Neural progenitor cell (in vitro differentiated cells): ENCODE measurements at regions not wholly inside any gene's neighbourhood (a gene's known extent, or its start where the extent isn't known, plus 50 kb on each side); places are given as distances from the start of the nearest gene placed in this dataset.

Source experiments
- CTCF ChIP-seq: fragments of 200-600 bp; sonication (generic); IDR thresholded peaks from 2 replicates; pipeline ENCODE4 v1.5.1; 2017; ENCODE audit warnings: antibody characterized with exemption, mild to moderate bottlenecking
- EZH2 ChIP-seq: fragments of 200-600 bp; sonication (generic); IDR thresholded peaks from 2 replicates; pipeline ENCODE4 v1.6.1; 2017; ENCODE audit warnings: antibody characterized with exemption, mild to moderate bottlenecking, moderate library complexity
- EZH2phosphoT487 ChIP-seq: fragments of 200-600 bp; sonication (generic); IDR thresholded peaks from 2 replicates; pipeline ENCODE4 v1.6.1; 2017; ENCODE audit warnings: antibody characterized with exemption

- TF ChIP-seq CTCF (no peak), EZH2 (no peak), EZH2phosphoT487 (no peak)
Measured at GRCh38 chr13:48829536-48829935, 146.2 kb upstream of the FNDC3A start.
